Retina (tissue), 1 donor: ENCODE measurements at regions not wholly inside any gene's neighbourhood (a gene's known extent, or its start where the extent isn't known, plus 50 kb on each side); places are given as distances from the start of the nearest gene placed in this dataset.
A peak's percentile ranks its signal among the peaks of the same experiment; 100 is the strongest.

ENCODE experiments used
- DNase-seq: peaks from one replicate; pipeline ENCODE4 v3.0.0-alpha.2; 2016

- DNase-seq: no peak
Observed at GRCh38 chr21:36532769-36533467, 53.0 kb upstream of the CLDN14 start.

GRCh38 chr21:36533468-36533848 lies 53.5 kb upstream of the CLDN14 start:
- DNase-seq: no peak

GRCh38 chr21:36534656-36535055 lies 54.7 kb upstream of the CLDN14 start:
- no peak for DNase-seq

GRCh38 chr21:36535618-36536241 lies 55.8 kb upstream of the CLDN14 start:
- DNase-seq: no peak

- DNase-seq: no peak
Observed at GRCh38 chr21:36538761-36539160, 58.8 kb upstream of the CLDN14 start.

- DNase-seq: no peak
Observed at GRCh38 chr21:36539434-36540150, 59.7 kb upstream of the CLDN14 start.

GRCh38 chr21:36540700-36541099 lies 60.8 kb upstream of the CLDN14 start:
- no peak for DNase-seq

- no peak for DNase-seq
Observed at GRCh38 chr21:36541721-36542139, 61.8 kb upstream of the CLDN14 start.

GRCh38 chr21:36542312-36543101 lies 62.6 kb upstream of the CLDN14 start:
- DNase-seq: peak; percentile 40

- no peak for DNase-seq
Observed at GRCh38 chr21:36543924-36544323, 64.0 kb upstream of the CLDN14 start.

- DNase-seq: peak; percentile 56
Observed at GRCh38 chr21:36544545-36544944, 64.6 kb upstream of the CLDN14 start.

GRCh38 chr21:36545776-36546511 lies 66.0 kb upstream of the CLDN14 start:
- DNase-seq: no peak

GRCh38 chr21:36547464-36547863 lies 67.5 kb upstream of the CLDN14 start:
- DNase-seq: peak; percentile 51

GRCh38 chr21:36548866-36549265 lies 68.9 kb upstream of the CLDN14 start:
- no peak for DNase-seq

- no peak for DNase-seq
Observed at GRCh38 chr21:36549470-36549869, 69.5 kb upstream of the CLDN14 start.

GRCh38 chr21:36550761-36551160 lies 70.8 kb upstream of the CLDN14 start:
- no peak for DNase-seq

- DNase-seq: no peak
Observed at GRCh38 chr21:36551321-36551720, 71.4 kb upstream of the CLDN14 start.

GRCh38 chr21:36551731-36552433 lies 72.0 kb upstream of the CLDN14 start:
- no peak for DNase-seq

GRCh38 chr21:36552434-36552785 lies 72.5 kb upstream of the CLDN14 start:
- DNase-seq: no peak

GRCh38 chr21:36553406-36553805 lies 73.5 kb upstream of the CLDN14 start:
- no peak for DNase-seq

GRCh38 chr21:36554411-36555157 lies 74.7 kb upstream of the CLDN14 start:
- DNase-seq: no peak
